Upper lobe of right lung (tissue), 1 donor: ENCODE measurements at regions not wholly inside any gene's neighbourhood (a gene's known extent, or its start where the extent isn't known, plus 50 kb on each side); places are given as distances from the start of the nearest gene placed in this dataset.

Experiments
- ATAC-seq: fragments of 200-7000 bp; cut with Tn5 transposase; one replicate; pipeline ENCODE4 v1.9.1; 2020; ENCODE audit warnings: mild to moderate bottlenecking, moderate library complexity
- DNase-seq: peaks from one replicate; pipeline ENCODE4 v3.0.0-alpha.2; 2020
- H3K27ac ChIP-seq: fragments of 200-600 bp; one replicate; pipeline ENCODE4 v1.8.0; 2022
- H3K27me3 ChIP-seq: fragments of 200-600 bp; one replicate; pipeline ENCODE4 v1.8.0; 2022; ENCODE audit warnings: mild to moderate bottlenecking
- H3K36me3 ChIP-seq: fragments of 200-600 bp; one replicate; pipeline ENCODE4 v1.8.0; 2022
- H3K4me1 ChIP-seq: fragments of 200-600 bp; one replicate; pipeline ENCODE4 v1.8.0; 2022
- H3K4me3 ChIP-seq: fragments of 200-600 bp; one replicate; pipeline ENCODE4 v1.8.0; 2022; ENCODE audit warnings: mild to moderate bottlenecking
- H3K9me3 ChIP-seq: fragments of 200-600 bp; one replicate; pipeline ENCODE4 v1.8.0; 2022
- CTCF ChIP-seq: fragments of 200-600 bp; IDR thresholded peaks from one replicate; pipeline ENCODE4 v1.8.0; 2022; ENCODE audit warnings: antibody characterized with exemption
- intact Hi-C: fragments of 100-400 bp; cut with DNase I; formaldehyde crosslinking; loops from one replicate; pipeline ENCODE4 v1.11.0; 2022
- donor health status: DM: no; HTN: yes; CAD: no; lungs with severe emphysema.

GRCh38 chr2:34307636-34308035 lies 708.5 kb upstream of the FAM98A start:
- no peaks in the 10 kb centered on the region for H3K9me3 ChIP-seq

GRCh38 chr2:34306745-34307144 lies 707.6 kb upstream of the FAM98A start:
- Histone ChIP-seq H3K27me3 (no peaks in the 10 kb centered on the region), H3K4me1 (no peaks in the 10 kb centered on the region), H3K9me3 (no peaks in the 10 kb centered on the region), H3K27ac (no peak overlapping the region), H3K4me3 (no peak overlapping the region), H3K36me3 (no peaks in the 10 kb centered on the region)
- DNase-seq (no peak), ATAC-seq (no peak)
- TF ChIP-seq CTCF: no peak
- intact Hi-C loops: no loop called here

More at GRCh38 chr2:34307636-34308035, 708.5 kb upstream of the FAM98A start:
- ATAC-seq (no peak), DNase-seq (no peak)
- intact Hi-C loops: no loop called here
- no peak overlapping the region for H3K4me3 ChIP-seq
- H3K36me3 ChIP-seq: no peaks in the 10 kb centered on the region
- TF ChIP-seq CTCF: no peak
- H3K27ac ChIP-seq: no peak overlapping the region
- no peaks in the 10 kb centered on the region for H3K27me3 ChIP-seq
- H3K4me1 ChIP-seq: no peaks in the 10 kb centered on the region

DNA sequence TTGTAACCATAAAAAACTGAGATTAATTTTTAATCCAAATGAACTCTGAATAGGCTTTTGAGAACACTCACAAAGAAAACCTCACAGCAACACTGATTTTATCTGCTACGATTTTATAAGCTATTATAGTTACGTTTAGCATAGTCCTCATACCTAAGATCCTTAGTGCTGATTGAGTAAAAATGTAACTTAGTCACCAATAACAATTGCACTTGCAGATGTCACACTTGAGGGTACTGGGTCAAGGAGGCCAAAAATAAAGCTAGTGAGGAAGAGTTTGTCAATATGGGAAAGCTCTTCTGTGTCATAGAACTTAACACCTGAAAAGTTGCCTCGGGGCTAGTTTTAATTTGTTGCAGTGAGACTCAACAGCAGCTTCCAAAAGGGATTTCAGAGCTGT lies 706.5 kb upstream of the FAM98A start:
- Histone ChIP-seq H3K36me3 (no peaks in the 10 kb centered on the region), H3K27me3 (no peaks in the 10 kb centered on the region), H3K27ac (no peak overlapping the region), H3K4me3 (no peak overlapping the region), H3K9me3 (no peaks in the 10 kb centered on the region), H3K4me1 (no peaks in the 10 kb centered on the region)
- DNase-seq (no peak), ATAC-seq (no peak)
- TF ChIP-seq CTCF: no peak
- intact Hi-C loops: no loop called here

- ATAC-seq (no peak), DNase-seq (no peak)
- no peaks in the 10 kb centered on the region for H3K4me1 ChIP-seq
- H3K9me3 ChIP-seq: no peaks in the 10 kb centered on the region
- H3K27me3 ChIP-seq: no peaks in the 10 kb centered on the region
- H3K4me3 ChIP-seq: no peak overlapping the region
- intact Hi-C loops: no loop called here
- H3K36me3 ChIP-seq: no peaks in the 10 kb centered on the region
- TF ChIP-seq CTCF: no peak
- no peak overlapping the region for H3K27ac ChIP-seq
These were observed 695.9 kb upstream of the FAM98A start for GRCh38 chr2:34294961-34295360.

- Histone ChIP-seq H3K27ac (no peak overlapping the region), H3K4me3 (no peak overlapping the region), H3K4me1 (no peaks in the 10 kb centered on the region), H3K36me3 (no peaks in the 10 kb centered on the region), H3K27me3 (no peaks in the 10 kb centered on the region), H3K9me3 (no peaks in the 10 kb centered on the region)
- TF ChIP-seq CTCF: no peak
- intact Hi-C loops: no loop called here
- no peak for DNase-seq
- ATAC-seq: no peak
These were observed 692.0 kb upstream of the FAM98A start for GRCh38 chr2:34291076-34291475.

GRCh38 chr2:34288016-34288415 lies 688.9 kb upstream of the FAM98A start:
- no peak overlapping the region for H3K27ac ChIP-seq
- H3K27me3 ChIP-seq: no peaks in the 10 kb centered on the region
- no peak overlapping the region for H3K4me3 ChIP-seq
- no peaks in the 10 kb centered on the region for H3K9me3 ChIP-seq
- DNase-seq (no peak), ATAC-seq (no peak)
- intact Hi-C loops: no loop called here
- H3K4me1 ChIP-seq: no peaks in the 10 kb centered on the region
- H3K36me3 ChIP-seq: no peaks in the 10 kb centered on the region
- TF ChIP-seq CTCF: no peak
